ENCODE measurements at regions not wholly inside any gene's neighbourhood (a gene's known extent, or its start where the extent isn't known, plus 50 kb on each side); places are given as distances from the start of the nearest gene placed in this dataset.

DNA sequence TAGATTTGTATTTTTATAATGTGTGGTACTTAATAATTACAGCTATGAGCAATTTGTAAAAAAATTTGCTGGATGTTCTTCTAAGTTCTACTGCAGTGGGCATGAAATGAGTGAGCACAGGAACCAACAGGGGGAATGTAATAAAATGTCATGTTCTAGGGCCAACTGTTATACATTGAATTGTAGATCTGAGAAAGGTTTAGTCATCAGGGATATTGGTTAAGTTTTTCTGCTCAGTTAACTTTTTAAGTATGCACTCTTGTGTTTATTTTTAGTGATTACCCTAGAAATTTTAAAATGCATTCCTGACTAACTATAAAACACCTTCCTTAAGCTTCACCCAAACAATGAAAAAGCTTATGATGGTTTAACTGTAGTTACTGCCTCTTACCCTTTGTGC is 101.8 kb downstream of the CAND1 start:
- Histone ChIP-seq H4K20me1 (ENCODE audit: control insufficient read depth, insufficient read depth) (no peaks in the 10 kb centered on the region), H3K4me3 (no peak overlapping the region), H3K9me3 (replicated peaks; ENCODE audit: control insufficient read depth, insufficient read depth, low read length) (no peaks in the 10 kb centered on the region; the same call in 2 of the 3 replicates), H3K27ac (ENCODE audit: control insufficient read depth, insufficient read depth) (no peak overlapping the region), H2AFZ (ENCODE audit: control insufficient read depth, low read depth, low read length) (no peak overlapping the region), H3K4me2 (ENCODE audit: control insufficient read depth, insufficient read depth) (no peak overlapping the region), H3K27me3 (replicated peaks in 1 of 2; ENCODE audit: control insufficient read depth in 2 of 2, insufficient read depth in 2 of 2, low read length in 1 of 2) (no peaks in the 10 kb centered on the region), H3K79me2 (ENCODE audit: control insufficient read depth, insufficient read depth, low read length) (no peaks in the 10 kb centered on the region), H3K9ac (ENCODE audit: control insufficient read depth, insufficient read depth, low read length) (no peak overlapping the region), H3K4me1 (ENCODE audit: control insufficient read depth, insufficient read depth, low read length) (no peaks in the 10 kb centered on the region), H3K36me3 (ENCODE audit: control insufficient read depth in 2 of 2, insufficient read depth in 2 of 2, low read length in 1 of 2) (no peaks in the 10 kb centered on the region)
- intact Hi-C loops (cut with micrococcal nuclease; ENCODE audit: unreplicated experiment) (no loop called here), in situ Hi-C loops (cut with MboI) (no loop called here)
- BruUV-seq (replicated peaks) = no TSS peak
- DNase-seq (ENCODE audit: low read depth, low spot score) = no peak
- no peak for ATAC-seq
- ChIA-PET CTCF (interaction anchor here (1.0 to 1.4 kb wide), 3 partner anchors 12 to 676 kb away, joined by 3 to 7 read pairs (median 6); no protein-coding TSS in a partner anchor), RAD21 (ENCODE audit: unreplicated experiment) (no interaction called here), SMC1A (ENCODE audit: uncharacterized antibody, unreplicated experiment) (interaction anchor here (1.7 kb wide), 1 partner anchor 11 kb away, joined by 6 read pairs; no protein-coding TSS in a partner anchor), POLR2A (no interaction called here)
- FAIRE-seq = no peak
- TF ChIP-seq MYB (IDR thresholded peaks at IDR 0.05; ENCODE audit: borderline replicate concordance, low read depth, low read length) = no peak
- TF ChIP-seq NFXL1 (IDR thresholded peaks at IDR 0.05; ENCODE audit: borderline replicate concordance) = no peak
- no peak for TF ChIP-seq NR2C1 (IDR thresholded peaks at IDR 0.05)
- no peak for TF ChIP-seq RB1 (IDR thresholded peaks at IDR 0.05; ENCODE audit: borderline replicate concordance)
- TF ChIP-seq, protein P1, sequence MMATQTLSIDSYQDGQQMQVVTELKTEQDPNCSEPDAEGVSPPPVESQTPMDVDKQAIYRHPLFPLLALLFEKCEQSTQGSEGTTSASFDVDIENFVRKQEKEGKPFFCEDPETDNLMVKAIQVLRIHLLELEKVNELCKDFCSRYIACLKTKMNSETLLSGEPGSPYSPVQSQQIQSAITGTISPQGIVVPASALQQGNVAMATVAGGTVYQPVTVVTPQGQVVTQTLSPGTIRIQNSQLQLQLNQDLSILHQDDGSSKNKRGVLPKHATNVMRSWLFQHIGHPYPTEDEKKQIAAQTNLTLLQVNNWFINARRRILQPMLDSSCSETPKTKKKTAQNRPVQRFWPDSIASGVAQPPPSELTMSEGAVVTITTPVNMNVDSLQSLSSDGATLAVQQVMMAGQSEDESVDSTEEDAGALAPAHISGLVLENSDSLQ (IDR thresholded peaks at IDR 0.05) = no peak
- TF ChIP-seq, protein P2, sequence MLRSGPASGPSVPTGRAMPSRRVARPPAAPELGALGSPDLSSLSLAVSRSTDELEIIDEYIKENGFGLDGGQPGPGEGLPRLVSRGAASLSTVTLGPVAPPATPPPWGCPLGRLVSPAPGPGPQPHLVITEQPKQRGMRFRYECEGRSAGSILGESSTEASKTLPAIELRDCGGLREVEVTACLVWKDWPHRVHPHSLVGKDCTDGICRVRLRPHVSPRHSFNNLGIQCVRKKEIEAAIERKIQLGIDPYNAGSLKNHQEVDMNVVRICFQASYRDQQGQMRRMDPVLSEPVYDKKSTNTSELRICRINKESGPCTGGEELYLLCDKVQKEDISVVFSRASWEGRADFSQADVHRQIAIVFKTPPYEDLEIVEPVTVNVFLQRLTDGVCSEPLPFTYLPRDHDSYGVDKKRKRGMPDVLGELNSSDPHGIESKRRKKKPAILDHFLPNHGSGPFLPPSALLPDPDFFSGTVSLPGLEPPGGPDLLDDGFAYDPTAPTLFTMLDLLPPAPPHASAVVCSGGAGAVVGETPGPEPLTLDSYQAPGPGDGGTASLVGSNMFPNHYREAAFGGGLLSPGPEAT (IDR thresholded peaks at IDR 0.05; ENCODE audit: low read depth) = no peak
- TF ChIP-seq SREBF1 (IDR thresholded peaks at IDR 0.05; ENCODE audit: low read length) = no peak
- TF ChIP-seq, protein P3, sequence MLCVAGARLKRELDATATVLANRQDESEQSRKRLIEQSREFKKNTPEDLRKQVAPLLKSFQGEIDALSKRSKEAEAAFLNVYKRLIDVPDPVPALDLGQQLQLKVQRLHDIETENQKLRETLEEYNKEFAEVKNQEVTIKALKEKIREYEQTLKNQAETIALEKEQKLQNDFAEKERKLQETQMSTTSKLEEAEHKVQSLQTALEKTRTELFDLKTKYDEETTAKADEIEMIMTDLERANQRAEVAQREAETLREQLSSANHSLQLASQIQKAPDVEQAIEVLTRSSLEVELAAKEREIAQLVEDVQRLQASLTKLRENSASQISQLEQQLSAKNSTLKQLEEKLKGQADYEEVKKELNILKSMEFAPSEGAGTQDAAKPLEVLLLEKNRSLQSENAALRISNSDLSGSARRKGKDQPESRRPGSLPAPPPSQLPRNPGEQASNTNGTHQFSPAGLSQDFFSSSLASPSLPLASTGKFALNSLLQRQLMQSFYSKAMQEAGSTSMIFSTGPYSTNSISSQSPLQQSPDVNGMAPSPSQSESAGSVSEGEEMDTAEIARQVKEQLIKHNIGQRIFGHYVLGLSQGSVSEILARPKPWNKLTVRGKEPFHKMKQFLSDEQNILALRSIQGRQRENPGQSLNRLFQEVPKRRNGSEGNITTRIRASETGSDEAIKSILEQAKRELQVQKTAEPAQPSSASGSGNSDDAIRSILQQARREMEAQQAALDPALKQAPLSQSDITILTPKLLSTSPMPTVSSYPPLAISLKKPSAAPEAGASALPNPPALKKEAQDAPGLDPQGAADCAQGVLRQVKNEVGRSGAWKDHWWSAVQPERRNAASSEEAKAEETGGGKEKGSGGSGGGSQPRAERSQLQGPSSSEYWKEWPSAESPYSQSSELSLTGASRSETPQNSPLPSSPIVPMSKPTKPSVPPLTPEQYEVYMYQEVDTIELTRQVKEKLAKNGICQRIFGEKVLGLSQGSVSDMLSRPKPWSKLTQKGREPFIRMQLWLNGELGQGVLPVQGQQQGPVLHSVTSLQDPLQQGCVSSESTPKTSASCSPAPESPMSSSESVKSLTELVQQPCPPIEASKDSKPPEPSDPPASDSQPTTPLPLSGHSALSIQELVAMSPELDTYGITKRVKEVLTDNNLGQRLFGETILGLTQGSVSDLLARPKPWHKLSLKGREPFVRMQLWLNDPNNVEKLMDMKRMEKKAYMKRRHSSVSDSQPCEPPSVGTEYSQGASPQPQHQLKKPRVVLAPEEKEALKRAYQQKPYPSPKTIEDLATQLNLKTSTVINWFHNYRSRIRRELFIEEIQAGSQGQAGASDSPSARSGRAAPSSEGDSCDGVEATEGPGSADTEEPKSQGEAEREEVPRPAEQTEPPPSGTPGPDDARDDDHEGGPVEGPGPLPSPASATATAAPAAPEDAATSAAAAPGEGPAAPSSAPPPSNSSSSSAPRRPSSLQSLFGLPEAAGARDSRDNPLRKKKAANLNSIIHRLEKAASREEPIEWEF (IDR thresholded peaks at IDR 0.05; ENCODE audit: insufficient replicate concordance, low read depth, low read length) = no peak
- TF ChIP-seq, protein P4, sequence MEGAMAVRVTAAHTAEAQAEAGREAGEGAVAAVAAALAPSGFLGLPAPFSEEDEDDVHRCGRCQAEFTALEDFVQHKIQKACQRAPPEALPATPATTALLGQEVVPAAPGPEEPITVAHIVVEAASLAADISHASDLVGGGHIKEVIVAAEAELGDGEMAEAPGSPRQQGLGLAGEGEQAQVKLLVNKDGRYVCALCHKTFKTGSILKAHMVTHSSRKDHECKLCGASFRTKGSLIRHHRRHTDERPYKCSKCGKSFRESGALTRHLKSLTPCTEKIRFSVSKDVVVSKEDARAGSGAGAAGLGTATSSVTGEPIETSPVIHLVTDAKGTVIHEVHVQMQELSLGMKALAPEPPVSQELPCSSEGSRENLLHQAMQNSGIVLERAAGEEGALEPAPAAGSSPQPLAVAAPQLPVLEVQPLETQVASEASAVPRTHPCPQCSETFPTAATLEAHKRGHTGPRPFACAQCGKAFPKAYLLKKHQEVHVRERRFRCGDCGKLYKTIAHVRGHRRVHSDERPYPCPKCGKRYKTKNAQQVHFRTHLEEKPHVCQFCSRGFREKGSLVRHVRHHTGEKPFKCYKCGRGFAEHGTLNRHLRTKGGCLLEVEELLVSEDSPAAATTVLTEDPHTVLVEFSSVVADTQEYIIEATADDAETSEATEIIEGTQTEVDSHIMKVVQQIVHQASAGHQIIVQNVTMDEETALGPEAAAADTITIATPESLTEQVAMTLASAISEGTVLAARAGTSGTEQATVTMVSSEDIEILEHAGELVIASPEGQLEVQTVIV (IDR thresholded peaks at IDR 0.05; ENCODE audit: borderline replicate concordance, partially characterized antibody) = no peak
- TF ChIP-seq SUZ12 (IDR thresholded peaks at IDR 0.05; ENCODE audit: unreplicated experiment) = no peak
- TF ChIP-seq, protein P5, sequence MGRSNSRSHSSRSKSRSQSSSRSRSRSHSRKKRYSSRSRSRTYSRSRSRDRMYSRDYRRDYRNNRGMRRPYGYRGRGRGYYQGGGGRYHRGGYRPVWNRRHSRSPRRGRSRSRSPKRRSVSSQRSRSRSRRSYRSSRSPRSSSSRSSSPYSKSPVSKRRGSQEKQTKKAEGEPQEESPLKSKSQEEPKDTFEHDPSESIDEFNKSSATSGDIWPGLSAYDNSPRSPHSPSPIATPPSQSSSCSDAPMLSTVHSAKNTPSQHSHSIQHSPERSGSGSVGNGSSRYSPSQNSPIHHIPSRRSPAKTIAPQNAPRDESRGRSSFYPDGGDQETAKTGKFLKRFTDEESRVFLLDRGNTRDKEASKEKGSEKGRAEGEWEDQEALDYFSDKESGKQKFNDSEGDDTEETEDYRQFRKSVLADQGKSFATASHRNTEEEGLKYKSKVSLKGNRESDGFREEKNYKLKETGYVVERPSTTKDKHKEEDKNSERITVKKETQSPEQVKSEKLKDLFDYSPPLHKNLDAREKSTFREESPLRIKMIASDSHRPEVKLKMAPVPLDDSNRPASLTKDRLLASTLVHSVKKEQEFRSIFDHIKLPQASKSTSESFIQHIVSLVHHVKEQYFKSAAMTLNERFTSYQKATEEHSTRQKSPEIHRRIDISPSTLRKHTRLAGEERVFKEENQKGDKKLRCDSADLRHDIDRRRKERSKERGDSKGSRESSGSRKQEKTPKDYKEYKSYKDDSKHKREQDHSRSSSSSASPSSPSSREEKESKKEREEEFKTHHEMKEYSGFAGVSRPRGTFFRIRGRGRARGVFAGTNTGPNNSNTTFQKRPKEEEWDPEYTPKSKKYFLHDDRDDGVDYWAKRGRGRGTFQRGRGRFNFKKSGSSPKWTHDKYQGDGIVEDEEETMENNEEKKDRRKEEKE (IDR thresholded peaks at IDR 0.05) = no peak

All from GM12878 (cell line).